Lung (tissue), 11 donors: ENCODE measurements at regions not wholly inside any gene's neighbourhood (a gene's known extent, or its start where the extent isn't known, plus 50 kb on each side); places are given as distances from the start of the nearest gene placed in this dataset.

Experiments
- ATAC-seq: fragments of 200-7000 bp; cut with Tn5 transposase; one replicate; pipeline ENCODE4 v1.9.1; 2020; ENCODE audit warnings: moderate number of reproducible peaks; ENCODE audit not compliant: insufficient read depth, low FRiP score
- DNase-seq, 3 donors: peaks; one replicate each; pipeline ENCODE4 v3.0.0-alpha.2; 2013 to 2017
- H3K27ac ChIP-seq, 2 donors: one replicate each; pipeline ENCODE4 v1.5.1; 2013; ENCODE audit warnings: mild to moderate bottlenecking in 2 of 2, moderate library complexity in 2 of 2, control low read depth in 1 of 2, inconsistent platforms in 1 of 2, low read depth in 1 of 2, low read length in 1 of 2
- H3K27me3 ChIP-seq, 3 donors: one replicate each; pipeline ENCODE4 v1.5.1; 2013; ENCODE audit warnings: low read length in 2 of 3; ENCODE audit not compliant: control insufficient read depth in 3 of 3, insufficient read depth in 3 of 3
- H3K36me3 ChIP-seq, 4 donors: one replicate each; pipeline ENCODE4 v1.5.1; 2013; ENCODE audit warnings: low read length in 4 of 4, mild to moderate bottlenecking in 1 of 4, moderate library complexity in 1 of 4; ENCODE audit not compliant: control insufficient read depth in 4 of 4, insufficient read depth in 4 of 4
- H3K4me1 ChIP-seq, 5 donors: one replicate each; pipeline ENCODE4 v1.5.1; 2013; ENCODE audit warnings: low read length in 5 of 5, mild to moderate bottlenecking in 2 of 5, moderate library complexity in 1 of 5; ENCODE audit not compliant: control insufficient read depth in 5 of 5, insufficient read depth in 5 of 5
- H3K4me3 ChIP-seq: one replicate; pipeline ENCODE4 v1.5.1; 2013; ENCODE audit warnings: mild to moderate bottlenecking, control low read depth, moderate library complexity
- H3K9ac ChIP-seq, 2 donors: one replicate each; pipeline ENCODE4 v1.5.1; 2013; ENCODE audit warnings: low read length in 2 of 2, control low read depth in 1 of 2; ENCODE audit not compliant: insufficient read depth in 1 of 2
- H3K9me3 ChIP-seq, 4 donors: one replicate each; pipeline ENCODE4 v1.5.1; 2013; ENCODE audit warnings: low read length in 3 of 4, mild to moderate bottlenecking in 1 of 4, moderate library complexity in 1 of 4; ENCODE audit not compliant: control insufficient read depth in 4 of 4, insufficient read depth in 3 of 4
- CTCF ChIP-seq: IDR thresholded peaks from 2 replicates; pipeline ENCODE4 v1.5.1; 2012; ENCODE audit warnings: mild to moderate bottlenecking; ENCODE audit errors: control extremely low read depth, extremely low read depth
- WGBS, 2 donors: extraction: QIAGEN DNeasy Blood & Tissue Kit; methylation state at CpG; one replicate each; pipeline ENCODE4 v1.1.7; 2013; 5-methylcytosine and 5-hydroxymethylcytosine counted together
- donor health status: control.
- donor health status: control.
- donor health status: Bipolar disorder and iron deficiency.
- donor health status: healthy.
- donor health status: DM: yes; HTN: yes; CAD: no.

- 94% methylated on average over 16 of the region's 16 CpGs for WGBS, 2 donors
- no peak for TF ChIP-seq CTCF
- Histone ChIP-seq H3K27ac (no peak overlapping the region), H3K27me3 (no peaks in the 10 kb centered on the region), H3K36me3 (no peaks in the 10 kb centered on the region), H3K4me1 (no peaks in the 10 kb centered on the region), H3K9ac (no peak overlapping the region), H3K9me3 (peaks cover 0 to 5% (median 0%) of the 10 kb centered on the region in 4 donors), H3K4me3 (no peak overlapping the region)
- no peak for DNase-seq
- no peak for ATAC-seq
Observed at GRCh38 chr4:189096108-189096507, 844.6 kb upstream of the FRG1 start.

GRCh38 chr4:189096717-189097116, 844.0 kb upstream of the FRG1 start:
- Histone ChIP-seq H3K27ac (no peak overlapping the region), H3K27me3 (no peaks in the 10 kb centered on the region), H3K36me3 (no peaks in the 10 kb centered on the region), H3K9me3 (peaks cover 0 to 5% (median 0%) of the 10 kb centered on the region in 4 donors), H3K9ac (no peak overlapping the region), H3K4me1 (no peaks in the 10 kb centered on the region), H3K4me3 (no peak overlapping the region)
- DNase-seq = no peak
- no peak for ATAC-seq
- 91 to 94% methylated on average over 25 of the region's 25 CpGs for WGBS, 2 donors
- TF ChIP-seq CTCF = no peak

GRCh38 chr4:189098932-189099696, 841.6 kb upstream of the FRG1 start:
- H3K27ac ChIP-seq = no peak overlapping the region
- 86 to 92% methylated on average over 16 of the region's 16 CpGs for WGBS, 2 donors
- no peak for DNase-seq
- no peaks in the 10 kb centered on the region for H3K4me1 ChIP-seq
- TF ChIP-seq CTCF = no peak
- peaks cover 0 to 5% (median 0%) of the 10 kb centered on the region in 4 donors for H3K9me3 ChIP-seq
- no peaks in the 10 kb centered on the region for H3K27me3 ChIP-seq
- H3K9ac ChIP-seq = no peak overlapping the region
- H3K36me3 ChIP-seq = no peaks in the 10 kb centered on the region
- no peak for ATAC-seq
- H3K4me3 ChIP-seq = no peak overlapping the region

- Histone ChIP-seq H3K9me3 (peaks cover 0 to under 1% (median 0%) of the 10 kb centered on the region in 4 donors), H3K9ac (no peak overlapping the region), H3K27me3 (no peaks in the 10 kb centered on the region), H3K4me3 (no peak overlapping the region), H3K36me3 (no peaks in the 10 kb centered on the region), H3K27ac (no peak overlapping the region), H3K4me1 (no peaks in the 10 kb centered on the region)
- no peak for TF ChIP-seq CTCF
- WGBS, 2 donors = 91 to 93% methylated on average over 11 of the region's 11 CpGs
- ATAC-seq (no peak), DNase-seq (no peak)
Observed at GRCh38 chr4:189113389-189113888, 827.2 kb upstream of the FRG1 start.
